ENCODE measurements at regions not wholly inside any gene's neighbourhood (a gene's known extent, or its start where the extent isn't known, plus 50 kb on each side); places are given as distances from the start of the nearest gene placed in this dataset.
"Not testable (repeated sequence)": the region's sequence is repeated elsewhere in the genome, so short reads cannot be mapped to it uniquely, and the experiment has no call there.

- intact Hi-C loops (cut with DNase I) = no loop called here
- Histone ChIP-seq H3K27ac (no peak overlapping the region), H3K4me3 (no peak overlapping the region), H3K9me3 (no peaks in the 10 kb centered on the region), H3K4me1 (no peaks in the 10 kb centered on the region), H3K36me3 (no peaks in the 10 kb centered on the region), H3K27me3 (no peaks in the 10 kb centered on the region), H3K9ac (ENCODE audit: low read depth in 2 of 2, low read length in 2 of 2) (no peak overlapping the region)
- TF ChIP-seq, protein P1, sequence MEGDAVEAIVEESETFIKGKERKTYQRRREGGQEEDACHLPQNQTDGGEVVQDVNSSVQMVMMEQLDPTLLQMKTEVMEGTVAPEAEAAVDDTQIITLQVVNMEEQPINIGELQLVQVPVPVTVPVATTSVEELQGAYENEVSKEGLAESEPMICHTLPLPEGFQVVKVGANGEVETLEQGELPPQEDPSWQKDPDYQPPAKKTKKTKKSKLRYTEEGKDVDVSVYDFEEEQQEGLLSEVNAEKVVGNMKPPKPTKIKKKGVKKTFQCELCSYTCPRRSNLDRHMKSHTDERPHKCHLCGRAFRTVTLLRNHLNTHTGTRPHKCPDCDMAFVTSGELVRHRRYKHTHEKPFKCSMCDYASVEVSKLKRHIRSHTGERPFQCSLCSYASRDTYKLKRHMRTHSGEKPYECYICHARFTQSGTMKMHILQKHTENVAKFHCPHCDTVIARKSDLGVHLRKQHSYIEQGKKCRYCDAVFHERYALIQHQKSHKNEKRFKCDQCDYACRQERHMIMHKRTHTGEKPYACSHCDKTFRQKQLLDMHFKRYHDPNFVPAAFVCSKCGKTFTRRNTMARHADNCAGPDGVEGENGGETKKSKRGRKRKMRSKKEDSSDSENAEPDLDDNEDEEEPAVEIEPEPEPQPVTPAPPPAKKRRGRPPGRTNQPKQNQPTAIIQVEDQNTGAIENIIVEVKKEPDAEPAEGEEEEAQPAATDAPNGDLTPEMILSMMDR (IDR thresholded peaks at IDR 0.05) = no peak
- no peak for DNase-seq
These were observed 176.0 kb downstream of the TMEM132E start for GRCh38 chr17:34755371-34755770.

DNA sequence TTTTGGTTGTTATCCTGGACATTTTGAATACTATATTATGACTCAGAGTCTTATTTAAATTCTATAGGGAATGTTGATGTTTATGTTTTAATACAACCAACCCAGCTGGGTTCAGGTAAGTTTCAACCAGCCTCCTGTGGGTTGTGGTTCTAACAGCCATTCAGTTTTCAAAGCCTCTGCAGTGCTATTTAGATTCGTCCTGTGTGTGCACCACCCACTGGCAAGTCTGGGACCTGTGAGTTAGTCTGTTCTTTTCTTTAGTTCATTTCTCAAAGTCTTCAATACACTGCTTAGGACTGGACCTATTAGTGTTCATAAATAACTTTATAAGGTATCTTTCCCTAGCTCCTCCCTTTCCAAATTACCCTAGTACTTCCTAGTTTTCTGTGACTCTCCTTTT is 170.6 kb downstream of the TMEM132E start:
- Histone ChIP-seq H3K36me3 (no peaks in the 10 kb centered on the region), H3K9ac (ENCODE audit: low read depth in 2 of 2, low read length in 2 of 2) (no peak overlapping the region), H3K4me3 (no peak overlapping the region), H3K27ac (no peak overlapping the region), H3K27me3 (no peaks in the 10 kb centered on the region), H3K9me3 (no peaks in the 10 kb centered on the region), H3K4me1 (no peaks in the 10 kb centered on the region)
- DNase-seq = no peak
- TF ChIP-seq, protein P1 (IDR thresholded peaks at IDR 0.05) = no peak
- intact Hi-C loops (cut with DNase I) = no loop called here

GRCh38 chr17:34741967-34742366 is 162.6 kb downstream of the TMEM132E start:
- intact Hi-C loops (cut with DNase I) = no loop called here
- H3K4me3 ChIP-seq = no peak overlapping the region
- no peaks in the 10 kb centered on the region for H3K27me3 ChIP-seq
- TF ChIP-seq, protein P1 (IDR thresholded peaks at IDR 0.05) = no peak
- DNase-seq = no peak
- no peak overlapping the region for H3K27ac ChIP-seq
- H3K4me1 ChIP-seq = no peaks in the 10 kb centered on the region
- no peak overlapping the region for H3K9ac ChIP-seq (ENCODE audit: low read depth in 2 of 2, low read length in 2 of 2)
- no peaks in the 10 kb centered on the region for H3K36me3 ChIP-seq
- H3K9me3 ChIP-seq = no peaks in the 10 kb centered on the region

GRCh38 chr17:34740565-34741520 is 161.5 kb downstream of the TMEM132E start:
- Histone ChIP-seq H3K27ac (no peak overlapping the region), H3K4me1 (no peaks in the 10 kb centered on the region), H3K9me3 (no peaks in the 10 kb centered on the region), H3K4me3 (no peak overlapping the region), H3K36me3 (no peaks in the 10 kb centered on the region), H3K9ac (ENCODE audit: low read depth in 2 of 2, low read length in 2 of 2) (no peak overlapping the region), H3K27me3 (no peaks in the 10 kb centered on the region)
- TF ChIP-seq, protein P1 (IDR thresholded peaks at IDR 0.05) = no peak
- no peak for DNase-seq
- intact Hi-C loops (cut with DNase I) = no loop called here

- no peak overlapping the region for H3K27ac ChIP-seq
- no peak overlapping the region for H3K4me3 ChIP-seq
- H3K9ac ChIP-seq (ENCODE audit: low read depth in 2 of 2, low read length in 2 of 2) = no peak overlapping the region
- TF ChIP-seq, protein P1 (IDR thresholded peaks at IDR 0.05) = no peak
- intact Hi-C loops (cut with DNase I) = no loop called here
- no peak for DNase-seq
- no peaks in the 10 kb centered on the region for H3K36me3 ChIP-seq
- H3K27me3 ChIP-seq = no peaks in the 10 kb centered on the region
- no peaks in the 10 kb centered on the region for H3K4me1 ChIP-seq
- no peaks in the 10 kb centered on the region for H3K9me3 ChIP-seq
These were observed 160.0 kb downstream of the TMEM132E start for GRCh38 chr17:34739386-34739785.

- intact Hi-C loops (cut with DNase I); H3K27me3 ChIP-seq; H3K9me3 ChIP-seq; H3K4me1 ChIP-seq; H3K36me3 ChIP-seq; H3K4me3 ChIP-seq; H3K9ac ChIP-seq (ENCODE audit: low read depth in 2 of 2, low read length in 2 of 2); H3K27ac ChIP-seq; DNase-seq: not testable (repeated sequence)
These were observed 158.3 kb downstream of the TMEM132E start for GRCh38 chr17:34737673-34738072.

Measured in colonic mucosa (tissue), 4 donors.